ENCODE measurements at regions not wholly inside any gene's neighbourhood (a gene's known extent, or its start where the extent isn't known, plus 50 kb on each side); places are given as distances from the start of the nearest gene placed in this dataset.

GRCh38 chr1:47624531-47624930, 186.7 kb downstream of the FOXD2 start:
- TF ChIP-seq TAF1 (IDR thresholded peaks at IDR 0.05; ENCODE audit: borderline replicate concordance, insufficient read depth, low read length), result no peak
- no peak for TF ChIP-seq FOXP2 (optimal IDR thresholded peaks at IDR 0.05; ENCODE audit: borderline replicate concordance, extremely low read depth, extremely low read length, insufficient read depth)
- TF ChIP-seq POLR2AphosphoS5 (IDR thresholded peaks at IDR 0.05; ENCODE audit: low read depth, low read length), result no peak

GRCh38 chr1:47627016-47627415, 189.2 kb downstream of the FOXD2 start:
- TF ChIP-seq FOXP2 (optimal IDR thresholded peaks at IDR 0.05; ENCODE audit: borderline replicate concordance, extremely low read depth, extremely low read length, insufficient read depth), result no peak
- TF ChIP-seq TAF1 (IDR thresholded peaks at IDR 0.05; ENCODE audit: borderline replicate concordance, insufficient read depth, low read length), result no peak
- no peak for TF ChIP-seq SIN3A (IDR thresholded peaks at IDR 0.05; ENCODE audit: borderline replicate concordance, insufficient read depth, low read length)
- no peak for TF ChIP-seq POLR2AphosphoS5 (IDR thresholded peaks at IDR 0.05; ENCODE audit: low read depth, low read length)
- no peak for TF ChIP-seq REST (IDR thresholded peaks at IDR 0.05; ENCODE audit: insufficient read depth in 1 of 2, low read depth in 2 of 2, low read length in 2 of 2)

- no peak for TF ChIP-seq TAF1 (IDR thresholded peaks at IDR 0.05; ENCODE audit: borderline replicate concordance, insufficient read depth, low read length)
- TF ChIP-seq POLR2AphosphoS5 (IDR thresholded peaks at IDR 0.05; ENCODE audit: low read depth, low read length), result no peak
- no peak for TF ChIP-seq SIN3A (IDR thresholded peaks at IDR 0.05; ENCODE audit: borderline replicate concordance, insufficient read depth, low read length)
- no peak for TF ChIP-seq REST (IDR thresholded peaks at IDR 0.05; ENCODE audit: insufficient read depth in 1 of 2, low read depth in 2 of 2, low read length in 2 of 2)
- TF ChIP-seq FOXP2 (optimal IDR thresholded peaks at IDR 0.05; ENCODE audit: borderline replicate concordance, extremely low read depth, extremely low read length, insufficient read depth), result no peak
Observed at GRCh38 chr1:47627471-47628370, 189.9 kb downstream of the FOXD2 start.

- TF ChIP-seq POLR2AphosphoS5 (IDR thresholded peaks at IDR 0.05; ENCODE audit: low read depth, low read length) (no peak), FOXP2 (optimal IDR thresholded peaks at IDR 0.05; ENCODE audit: borderline replicate concordance, extremely low read depth, extremely low read length, insufficient read depth) (no peak), TAF1 (IDR thresholded peaks at IDR 0.05; ENCODE audit: borderline replicate concordance, insufficient read depth, low read length) (no peak), REST (IDR thresholded peaks at IDR 0.05; ENCODE audit: insufficient read depth in 1 of 2, low read depth in 2 of 2, low read length in 2 of 2) (no peak), SIN3A (IDR thresholded peaks at IDR 0.05; ENCODE audit: borderline replicate concordance, insufficient read depth, low read length) (no peak)
Observed at GRCh38 chr1:47629201-47629600, 191.4 kb downstream of the FOXD2 start.

GRCh38 chr1:47630346-47630745, 192.5 kb downstream of the FOXD2 start:
- TF ChIP-seq TAF1 (IDR thresholded peaks at IDR 0.05; ENCODE audit: borderline replicate concordance, insufficient read depth, low read length) (no peak), SIN3A (IDR thresholded peaks at IDR 0.05; ENCODE audit: borderline replicate concordance, insufficient read depth, low read length) (no peak), REST (IDR thresholded peaks at IDR 0.05; ENCODE audit: insufficient read depth in 1 of 2, low read depth in 2 of 2, low read length in 2 of 2) (no peak), POLR2AphosphoS5 (IDR thresholded peaks at IDR 0.05; ENCODE audit: low read depth, low read length) (no peak), FOXP2 (optimal IDR thresholded peaks at IDR 0.05; ENCODE audit: borderline replicate concordance, extremely low read depth, extremely low read length, insufficient read depth) (no peak)
